ENCODE measurements at regions not wholly inside any gene's neighbourhood (a gene's known extent, or its start where the extent isn't known, plus 50 kb on each side); places are given as distances from the start of the nearest gene placed in this dataset.

DNA sequence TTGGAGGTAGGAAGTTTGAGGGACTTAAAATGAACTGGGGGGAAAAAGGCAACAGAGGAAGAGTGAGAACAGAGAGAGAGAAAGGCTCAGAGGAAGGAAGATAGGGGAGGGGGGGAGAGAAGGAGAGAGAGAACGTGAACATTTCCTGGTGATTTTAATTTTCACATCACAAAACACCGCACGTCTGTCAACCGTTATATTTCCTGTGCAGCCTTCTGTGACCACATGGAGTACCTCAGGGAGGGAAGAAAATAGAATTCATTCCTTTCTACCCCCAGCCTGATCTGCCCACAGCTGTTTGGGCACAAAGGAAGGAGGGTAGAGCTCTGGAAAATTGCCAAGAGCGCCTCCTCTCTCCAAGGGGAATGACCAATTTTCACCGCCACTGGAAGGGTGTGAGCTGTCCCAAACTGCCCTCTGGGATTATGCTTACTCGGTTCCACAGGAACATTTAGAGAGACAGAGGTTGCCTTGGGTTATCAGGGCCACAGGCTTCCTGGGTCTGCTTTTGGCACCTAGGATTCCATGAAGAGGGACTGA lies 135.7 kb upstream of the MAMLD1 start:
- TF ChIP-seq NFE2L1 (tag; IDR thresholded peaks at IDR 0.05; ENCODE audit: borderline replicate concordance, low read depth) (no peak), COPS2 (conservative IDR thresholded peaks at IDR 0.05) (no peak), PHF21A (IDR thresholded peaks at IDR 0.05; ENCODE audit: borderline replicate concordance, low read depth) (no peak)

Measured in K562 (cell line).